NCI-H2196 (cell line): ENCODE measurements at regions not wholly inside any gene's neighbourhood (a gene's known extent, or its start where the extent isn't known, plus 50 kb on each side); places are given as distances from the start of the nearest gene placed in this dataset.

ENCODE experiments used
- DNase-seq: peaks from one replicate; lab custom pipeline; 2025; ENCODE audit not compliant: unreplicated experiment; lab: John Stamatoyannopoulos, UW

- DNase-seq = no peak
Observed at GRCh38 chr6:147023148-147023547, 181.1 kb upstream of the STXBP5 start.

- DNase-seq = no peak
Observed at GRCh38 chr6:147023581-147023980, 180.6 kb upstream of the STXBP5 start.

GRCh38 chr6:147029923-147030322, 174.3 kb upstream of the STXBP5 start:
- no peak for DNase-seq

- no peak for DNase-seq
Observed at GRCh38 chr6:147033267-147033666, 170.9 kb upstream of the STXBP5 start.

- DNase-seq = no peak
Observed at GRCh38 chr6:147035886-147036285, 168.3 kb upstream of the STXBP5 start.

GRCh38 chr6:147037881-147038280, 166.3 kb upstream of the STXBP5 start:
- DNase-seq = no peak

- DNase-seq = no peak
Observed at GRCh38 chr6:147040121-147040910, 163.9 kb upstream of the STXBP5 start.

- DNase-seq = no peak
Observed at GRCh38 chr6:147042679-147043078, 161.5 kb upstream of the STXBP5 start.

- no peak for DNase-seq
Observed at GRCh38 chr6:147043994-147044477, 160.2 kb upstream of the STXBP5 start.

- DNase-seq = no peak
Observed at GRCh38 chr6:147046141-147046877, 157.9 kb upstream of the STXBP5 start.

GRCh38 chr6:147048930-147049329, 155.3 kb upstream of the STXBP5 start:
- DNase-seq = no peak

GRCh38 chr6:147053311-147053921, 150.8 kb upstream of the STXBP5 start:
- no peak for DNase-seq

GRCh38 chr6:147054158-147054557, 150.1 kb upstream of the STXBP5 start:
- no peak for DNase-seq

- DNase-seq = no peak
Observed at GRCh38 chr6:147054871-147055270, 149.3 kb upstream of the STXBP5 start.

- DNase-seq = no peak
Observed at GRCh38 chr6:147055821-147056392, 148.3 kb upstream of the STXBP5 start.

GRCh38 chr6:147057188-147057587, 147.0 kb upstream of the STXBP5 start:
- DNase-seq = no peak

- DNase-seq = no peak
Observed at GRCh38 chr6:147057705-147058342, 146.4 kb upstream of the STXBP5 start.

- DNase-seq = no peak
Observed at GRCh38 chr6:147058786-147059385, 145.3 kb upstream of the STXBP5 start.

GRCh38 chr6:147060636-147061035, 143.6 kb upstream of the STXBP5 start:
- no peak for DNase-seq

GRCh38 chr6:147061252-147061651, 143.0 kb upstream of the STXBP5 start:
- DNase-seq = no peak
